Uterus (tissue), 2 donors: ENCODE measurements at regions not wholly inside any gene's neighbourhood (a gene's known extent, or its start where the extent isn't known, plus 50 kb on each side); places are given as distances from the start of the nearest gene placed in this dataset.

ENCODE experiments used
- CTCF ChIP-seq, 4 experiments: fragments of 200-600 bp in 2 of 4; fragments of 450-650 bp in 2 of 4; sonication (generic) in 2 of 4; IDR thresholded peaks; one replicate each; pipeline ENCODE4 v1.5.1; 2016 to 2019; ENCODE audit warnings: antibody characterized with exemption in 4 of 4, mild to moderate bottlenecking in 2 of 4, moderate library complexity in 1 of 4
- POLR2A ChIP-seq, 2 donors: fragments of 450-650 bp; IDR thresholded peaks; one replicate each; pipeline ENCODE4 v1.6.1; 2016; ENCODE audit warnings: antibody characterized with exemption in 2 of 2, mild to moderate bottlenecking in 1 of 2, moderate library complexity in 1 of 2

GRCh38 chr5:6273749-6274148 is 104.6 kb downstream of the MED10 start:
- TF ChIP-seq CTCF (IDR thresholded peaks at IDR 0.05) (no peak), POLR2A (IDR thresholded peaks at IDR 0.05) (no peak)
